ENCODE measurements at regions not wholly inside any gene's neighbourhood (a gene's known extent, or its start where the extent isn't known, plus 50 kb on each side); places are given as distances from the start of the nearest gene placed in this dataset.

DNA sequence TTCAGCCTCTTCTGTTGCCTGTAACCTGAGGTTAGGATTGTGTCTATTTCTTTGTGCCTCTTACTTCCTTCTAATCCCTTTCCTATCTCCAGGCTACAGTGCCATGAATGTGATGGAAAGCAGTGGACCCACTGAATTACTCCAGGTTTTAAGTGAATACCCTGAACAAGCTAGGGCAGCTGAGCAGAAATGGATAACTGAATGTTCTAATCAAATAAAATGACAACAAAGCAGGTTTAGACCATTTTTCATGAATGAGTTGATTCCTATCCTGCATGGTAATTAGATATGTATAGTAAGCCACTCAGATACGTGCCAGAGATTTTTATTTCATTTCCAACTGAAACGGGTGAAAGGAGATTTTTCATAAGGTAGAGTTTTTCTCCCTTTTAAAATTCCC lies 127.5 kb upstream of the ZP4 start:
- H3K36me3 ChIP-seq (ENCODE audit: control insufficient read depth in 2 of 2, extremely low read depth in 1 of 2, insufficient read depth in 2 of 2, low read length in 2 of 2): no peaks in the 10 kb centered on the region
- TF ChIP-seq POLR2AphosphoS5 (IDR thresholded peaks at IDR 0.05; ENCODE audit: insufficient read depth, low read depth, low read length) (no peak), MAX (IDR thresholded peaks at IDR 0.05; ENCODE audit: insufficient read depth, insufficient read length) (no peak), EZH2 (IDR thresholded peaks at IDR 0.05; ENCODE audit: borderline replicate concordance, low read depth, low read length, severe bottlenecking) (no peak), FOS (IDR thresholded peaks at IDR 0.05; ENCODE audit: borderline replicate concordance, insufficient read depth, low read length) (no peak), GATA2 (IDR thresholded peaks at IDR 0.05; ENCODE audit: insufficient read depth, insufficient read length, low read depth, low read length) (no peak), JUN (IDR thresholded peaks at IDR 0.05; ENCODE audit: borderline replicate concordance, insufficient read depth, insufficient read length, low read depth) (no peak), MYC (IDR thresholded peaks at IDR 0.05; ENCODE audit: low read depth, low read length) (no peak), POLR2A (IDR thresholded peaks at IDR 0.05; ENCODE audit: low read depth, low read length) (no peak)
- TF ChIP-seq, protein P1, sequence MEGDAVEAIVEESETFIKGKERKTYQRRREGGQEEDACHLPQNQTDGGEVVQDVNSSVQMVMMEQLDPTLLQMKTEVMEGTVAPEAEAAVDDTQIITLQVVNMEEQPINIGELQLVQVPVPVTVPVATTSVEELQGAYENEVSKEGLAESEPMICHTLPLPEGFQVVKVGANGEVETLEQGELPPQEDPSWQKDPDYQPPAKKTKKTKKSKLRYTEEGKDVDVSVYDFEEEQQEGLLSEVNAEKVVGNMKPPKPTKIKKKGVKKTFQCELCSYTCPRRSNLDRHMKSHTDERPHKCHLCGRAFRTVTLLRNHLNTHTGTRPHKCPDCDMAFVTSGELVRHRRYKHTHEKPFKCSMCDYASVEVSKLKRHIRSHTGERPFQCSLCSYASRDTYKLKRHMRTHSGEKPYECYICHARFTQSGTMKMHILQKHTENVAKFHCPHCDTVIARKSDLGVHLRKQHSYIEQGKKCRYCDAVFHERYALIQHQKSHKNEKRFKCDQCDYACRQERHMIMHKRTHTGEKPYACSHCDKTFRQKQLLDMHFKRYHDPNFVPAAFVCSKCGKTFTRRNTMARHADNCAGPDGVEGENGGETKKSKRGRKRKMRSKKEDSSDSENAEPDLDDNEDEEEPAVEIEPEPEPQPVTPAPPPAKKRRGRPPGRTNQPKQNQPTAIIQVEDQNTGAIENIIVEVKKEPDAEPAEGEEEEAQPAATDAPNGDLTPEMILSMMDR (IDR thresholded peaks at IDR 0.05; ENCODE audit: extremely low read depth in 1 of 2, insufficient read depth in 1 of 2, low read depth in 1 of 2, low read length in 2 of 2): no peak

More for the DNA sequence above, 127.5 kb upstream of the ZP4 start:
- Histone ChIP-seq H3K9me3 (replicated peaks; ENCODE audit: control insufficient read depth, insufficient read depth, low read length) (peaks cover 7% of the 10 kb centered on the region), H4K20me1 (replicated peaks; ENCODE audit: control insufficient read depth, extremely low read depth, insufficient read depth, low read length) (no peaks in the 10 kb centered on the region), H3K9me1 (replicated peaks; ENCODE audit: control insufficient read depth, extremely low read depth, insufficient read depth, low read length) (no peaks in the 10 kb centered on the region), H3K79me2 (ENCODE audit: control insufficient read depth, insufficient read depth, low read length) (no peaks in the 10 kb centered on the region), H3K4me2 (ENCODE audit: insufficient read depth, low read length) (no peak overlapping the region), H3K9ac (replicated peaks; ENCODE audit: extremely low read depth, insufficient read depth, low read length) (no peak overlapping the region), H3K27me3 (ENCODE audit: control insufficient read depth in 2 of 2, insufficient read depth in 2 of 2, low read length in 2 of 2) (no peaks in the 10 kb centered on the region), H3K4me1 (ENCODE audit: control insufficient read depth, extremely low read depth, insufficient read depth, low read length) (no peaks in the 10 kb centered on the region), H3K27ac (ENCODE audit: insufficient read depth, low read depth, low read length) (no peak overlapping the region), H3K4me3 (replicated peaks in 1 of 3; ENCODE audit: insufficient read depth in 1 of 3, low read depth in 1 of 3, low read length in 3 of 3) (no peak overlapping the region), H2AFZ (ENCODE audit: low read depth, low read length) (no peak overlapping the region)
- DNase-seq (ENCODE audit: low read depth, low spot score) (no peak), FAIRE-seq (no peak)
- dilution Hi-C loops (cut with MboI; ENCODE audit: extremely low pct_ligation_motif_present, low sequenced_read_pairs): no loop called here
- BruUV-seq (replicated peaks): no TSS peak
- POLR2A ChIA-PET: no interaction called here
- intact Hi-C loops (cut with micrococcal nuclease): no loop called here
- CTCF ChIA-PET: no interaction called here

Measured in endothelial cell of umbilical vein (primary cell).